Gastrocnemius medialis (tissue), 4 donors: ENCODE measurements at regions not wholly inside any gene's neighbourhood (a gene's known extent, or its start where the extent isn't known, plus 50 kb on each side); places are given as distances from the start of the nearest gene placed in this dataset.

Experiments used
- POLR2A ChIP-seq, 2 donors: fragments of 450-650 bp; IDR thresholded peaks; one replicate each; pipeline ENCODE4 v1.6.1; 2017; ENCODE audit warnings: antibody characterized with exemption in 2 of 2, mild to moderate bottlenecking in 2 of 2, moderate library complexity in 2 of 2
- TF ChIP-seq, protein P1 (sequence below), 5 experiments: fragments of 450-650 bp in 3 of 5; fragments of 200-600 bp in 2 of 5; sonication (generic) in 2 of 5; IDR thresholded peaks in 4 of 5; conservative IDR thresholded peaks in 1 of 5; 1 replicate in 4 of 5; 2 replicates in 1 of 5; pipeline ENCODE4 v1.5.1; 2016 to 2019; ENCODE audit warnings: antibody characterized with exemption in 5 of 5, mild to moderate bottlenecking in 3 of 5, moderate library complexity in 3 of 5

DNA sequence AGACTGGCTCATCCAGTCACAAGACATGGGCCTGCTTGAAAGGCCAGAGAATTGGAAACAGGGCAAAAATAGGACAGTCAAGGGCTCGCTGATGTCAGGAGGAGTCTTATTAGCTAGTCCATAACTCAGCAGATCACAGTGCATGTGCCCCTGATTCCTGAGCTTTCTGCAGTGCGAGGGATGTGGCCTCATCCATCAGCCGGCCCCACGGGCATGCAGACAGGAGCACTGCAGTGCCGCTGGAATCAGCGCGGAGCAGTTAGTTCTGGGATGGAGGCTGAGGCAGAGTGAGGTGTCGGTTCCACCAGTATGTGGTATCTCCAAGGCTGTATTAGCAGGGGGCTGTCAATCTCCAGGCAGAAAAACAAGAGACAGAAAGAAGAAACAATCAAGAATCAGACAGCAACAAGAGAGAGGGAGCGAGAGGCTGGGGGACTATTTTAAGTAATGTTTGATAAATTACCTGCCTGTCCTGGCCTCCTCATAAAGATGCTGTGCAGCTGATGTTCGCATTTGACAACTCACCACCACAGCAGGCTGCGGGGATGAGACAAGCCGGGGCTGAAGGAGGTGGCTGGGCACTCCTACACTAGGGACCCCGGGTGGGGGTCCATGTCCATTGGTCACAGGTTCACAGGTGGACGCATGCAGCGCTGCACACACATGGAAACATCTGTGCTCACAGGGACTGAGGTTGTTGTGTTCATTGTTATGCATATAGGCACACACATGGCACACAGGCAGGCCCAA lies 167.2 kb downstream of the TRIM29 start:
- no peak for TF ChIP-seq POLR2A (IDR thresholded peaks at IDR 0.05)
- TF ChIP-seq, protein P1, sequence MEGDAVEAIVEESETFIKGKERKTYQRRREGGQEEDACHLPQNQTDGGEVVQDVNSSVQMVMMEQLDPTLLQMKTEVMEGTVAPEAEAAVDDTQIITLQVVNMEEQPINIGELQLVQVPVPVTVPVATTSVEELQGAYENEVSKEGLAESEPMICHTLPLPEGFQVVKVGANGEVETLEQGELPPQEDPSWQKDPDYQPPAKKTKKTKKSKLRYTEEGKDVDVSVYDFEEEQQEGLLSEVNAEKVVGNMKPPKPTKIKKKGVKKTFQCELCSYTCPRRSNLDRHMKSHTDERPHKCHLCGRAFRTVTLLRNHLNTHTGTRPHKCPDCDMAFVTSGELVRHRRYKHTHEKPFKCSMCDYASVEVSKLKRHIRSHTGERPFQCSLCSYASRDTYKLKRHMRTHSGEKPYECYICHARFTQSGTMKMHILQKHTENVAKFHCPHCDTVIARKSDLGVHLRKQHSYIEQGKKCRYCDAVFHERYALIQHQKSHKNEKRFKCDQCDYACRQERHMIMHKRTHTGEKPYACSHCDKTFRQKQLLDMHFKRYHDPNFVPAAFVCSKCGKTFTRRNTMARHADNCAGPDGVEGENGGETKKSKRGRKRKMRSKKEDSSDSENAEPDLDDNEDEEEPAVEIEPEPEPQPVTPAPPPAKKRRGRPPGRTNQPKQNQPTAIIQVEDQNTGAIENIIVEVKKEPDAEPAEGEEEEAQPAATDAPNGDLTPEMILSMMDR (IDR thresholded peaks at IDR 0.05 in 4 of 5, conservative IDR thresholded peaks at IDR 0.05 in 1 of 5): no peak
